Neural progenitor cell (in vitro differentiated cells): ENCODE measurements at regions not wholly inside any gene's neighbourhood (a gene's known extent, or its start where the extent isn't known, plus 50 kb on each side); places are given as distances from the start of the nearest gene placed in this dataset.
"Not testable (repeated sequence)": the region's sequence is repeated elsewhere in the genome, so short reads cannot be mapped to it uniquely, and the experiment has no call there.

Source experiments
- EZH2 ChIP-seq: fragments of 200-600 bp; sonication (generic); IDR thresholded peaks from 2 replicates; pipeline ENCODE4 v1.6.1; 2017; ENCODE audit warnings: antibody characterized with exemption, mild to moderate bottlenecking, moderate library complexity
- TF ChIP-seq, protein P1 (sequence below): fragments of 200-600 bp; sonication (generic); IDR thresholded peaks from 2 replicates; pipeline ENCODE4 v1.5.1; 2017; ENCODE audit warnings: antibody characterized with exemption, mild to moderate bottlenecking

DNA sequence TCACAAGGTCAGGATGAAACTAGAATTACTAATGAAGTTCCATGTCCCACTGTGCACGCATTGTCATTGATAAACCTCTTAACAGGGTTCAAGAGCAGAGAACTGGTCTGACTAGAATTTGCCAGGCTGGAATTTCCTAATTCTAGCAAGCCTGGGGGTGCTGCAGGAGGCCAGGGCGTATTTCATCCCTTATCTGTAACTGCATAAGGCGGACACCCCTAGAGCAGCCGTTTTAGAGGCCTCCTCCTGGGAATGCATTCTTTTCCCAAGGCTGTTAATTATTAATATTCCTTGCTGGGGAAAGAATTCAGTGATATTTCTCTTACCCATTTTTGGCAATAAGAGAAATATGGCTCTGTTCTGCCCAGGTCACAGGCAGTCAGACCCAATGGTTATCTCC is 124.5 kb upstream of the PRDX6 start:
- TF ChIP-seq, protein P1, sequence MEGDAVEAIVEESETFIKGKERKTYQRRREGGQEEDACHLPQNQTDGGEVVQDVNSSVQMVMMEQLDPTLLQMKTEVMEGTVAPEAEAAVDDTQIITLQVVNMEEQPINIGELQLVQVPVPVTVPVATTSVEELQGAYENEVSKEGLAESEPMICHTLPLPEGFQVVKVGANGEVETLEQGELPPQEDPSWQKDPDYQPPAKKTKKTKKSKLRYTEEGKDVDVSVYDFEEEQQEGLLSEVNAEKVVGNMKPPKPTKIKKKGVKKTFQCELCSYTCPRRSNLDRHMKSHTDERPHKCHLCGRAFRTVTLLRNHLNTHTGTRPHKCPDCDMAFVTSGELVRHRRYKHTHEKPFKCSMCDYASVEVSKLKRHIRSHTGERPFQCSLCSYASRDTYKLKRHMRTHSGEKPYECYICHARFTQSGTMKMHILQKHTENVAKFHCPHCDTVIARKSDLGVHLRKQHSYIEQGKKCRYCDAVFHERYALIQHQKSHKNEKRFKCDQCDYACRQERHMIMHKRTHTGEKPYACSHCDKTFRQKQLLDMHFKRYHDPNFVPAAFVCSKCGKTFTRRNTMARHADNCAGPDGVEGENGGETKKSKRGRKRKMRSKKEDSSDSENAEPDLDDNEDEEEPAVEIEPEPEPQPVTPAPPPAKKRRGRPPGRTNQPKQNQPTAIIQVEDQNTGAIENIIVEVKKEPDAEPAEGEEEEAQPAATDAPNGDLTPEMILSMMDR = not testable (repeated sequence)
- not testable (repeated sequence) for TF ChIP-seq EZH2
